A549 (cell line): ENCODE measurements at regions not wholly inside any gene's neighbourhood (a gene's known extent, or its start where the extent isn't known, plus 50 kb on each side); places are given as distances from the start of the nearest gene placed in this dataset.

ENCODE experiments used
- ATAC-seq, 2 experiments: fragments of 200-7000 bp in 1 of 2; fragments of >200 bp in 1 of 2; cut with Nextera tagmentation in 1 of 2; cut with Tn5 transposase in 1 of 2; 3 replicates each; pipeline versions ENCODE4 v1.8.0 to v1.9.1; 2018 to 2020; ENCODE audit warnings: mild to moderate bottlenecking in 1 of 2, moderate library complexity in 1 of 2
- CTCF ChIA-PET: fragments of 300-600 bp; sonication (Branson Sonifier 250); formaldehyde crosslinking; extraction: SDS; loops from one replicate; lab custom pipeline; 2021; ENCODE audit warnings: antibody characterized with exemption, inconsistent platforms; lab: Yijun Ruan, JAX
- POLR2A ChIA-PET: fragments of 350-600 bp; formaldehyde crosslinking; extraction: SDS; loops from one replicate; lab custom pipeline; 2021; ENCODE audit warnings: antibody characterized with exemption, inconsistent platforms; lab: Yijun Ruan, JAX
- DNase-seq, 2 experiments: peaks; one replicate each; pipeline versions ENCODE4 v3.0.0 to v3.0.0-alpha.2; 2011 to 2016; ENCODE audit warnings: low read depth in 1 of 2, low spot score in 1 of 2
- FAIRE-seq: peaks from 2 replicates; lab custom pipeline; 2011; peaks lifted over from hg19 to GRCh38; lab: Jason Lieb, UNC
- H3K27ac ChIP-seq, 2 experiments: fragments of >200 bp; sonication (Bioruptor Twin); formaldehyde crosslinking; 3 replicates each; pipeline ENCODE4 v1.5.1; 2016 to 2017
- H3K4me1 ChIP-seq: fragments of >200 bp; sonication (Bioruptor Twin); formaldehyde crosslinking; 3 replicates; pipeline ENCODE4 v1.6.1; 2016
- H3K4me2 ChIP-seq: fragments of >200 bp; sonication (Bioruptor Twin); formaldehyde crosslinking; 3 replicates; pipeline ENCODE4 v1.6.1; 2016
- H3K4me3 ChIP-seq: fragments of >200 bp; sonication (Bioruptor Twin); formaldehyde crosslinking; 3 replicates; pipeline ENCODE4 v1.5.1; 2016
- H3K9me3 ChIP-seq: fragments of >200 bp; sonication (Bioruptor Twin); formaldehyde crosslinking; 3 replicates; pipeline ENCODE4 v1.6.1; 2016
- BCL3 ChIP-seq: fragments of >200 bp; sonication (Bioruptor Twin); formaldehyde crosslinking; IDR thresholded peaks from 3 replicates; pipeline ENCODE4 v1.6.1; 2016
- BHLHE40 ChIP-seq: IDR thresholded peaks from 2 replicates; pipeline ENCODE4 v1.6.1; 2012; ENCODE audit warnings: low read depth, low read length, inconsistent platforms
- CBX2 ChIP-seq: fragments of 200-600 bp; sonication (generic); IDR thresholded peaks from 2 replicates; pipeline ENCODE4 v1.6.1; 2016; ENCODE audit warnings: low read depth, mild to moderate bottlenecking, borderline replicate concordance
- CHD2 ChIP-seq: fragments of 150-350 bp; IDR thresholded peaks from 2 replicates; pipeline ENCODE4 v1.6.1; 2014; ENCODE audit warnings: low read length; ENCODE audit not compliant: partially characterized antibody
- CHD4 ChIP-seq: fragments of 200-600 bp; sonication (generic); IDR thresholded peaks from 2 replicates; pipeline ENCODE4 v1.6.1; 2016; ENCODE audit warnings: antibody characterized with exemption, mild to moderate bottlenecking, borderline replicate concordance
- EP300 ChIP-seq, 2 experiments: fragments of >200 bp; sonication (Bioruptor Twin); formaldehyde crosslinking; IDR thresholded peaks; 2 replicates in 1 of 2; 3 replicates in 1 of 2; pipeline ENCODE4 v1.6.1; 2016 to 2017
- FOSB ChIP-seq: fragments of 250-450 bp; sonication (Bioruptor Pico); IDR thresholded peaks from 2 replicates; pipeline ENCODE4 v1.5.0; 2020; ENCODE audit warnings: mild to moderate bottlenecking, moderate library complexity
- FOXS1 ChIP-seq: fragments of 250-450 bp; sonication (Bioruptor Pico); IDR thresholded peaks from 2 replicates; pipeline ENCODE4 v1.5.0; 2020; ENCODE audit warnings: mild to moderate bottlenecking, moderate library complexity
- HDAC2 ChIP-seq: fragments of 200-600 bp; sonication (generic); IDR thresholded peaks from 2 replicates; pipeline ENCODE4 v1.6.1; 2016
- HES2 ChIP-seq: fragments of >200 bp; sonication (Bioruptor Twin); formaldehyde crosslinking; IDR thresholded peaks from 2 replicates; pipeline ENCODE4 v1.6.1; 2016
- HOXB13 ChIP-seq: fragments of 250-450 bp; sonication (Bioruptor Pico); IDR thresholded peaks from 2 replicates; pipeline ENCODE4 v1.5.0; 2020; ENCODE audit warnings: low read depth, mild to moderate bottlenecking, moderate library complexity
- HOXB5 ChIP-seq: fragments of 250-450 bp; sonication (Bioruptor Pico); IDR thresholded peaks from 2 replicates; pipeline ENCODE4 v1.5.0; 2020; ENCODE audit warnings: mild to moderate bottlenecking, moderate library complexity
- JUN ChIP-seq, 2 experiments: fragments of >200 bp; sonication (Bioruptor Twin); formaldehyde crosslinking; IDR thresholded peaks; 2 replicates in 1 of 2; 3 replicates in 1 of 2; pipeline ENCODE4 v1.6.1; 2016 to 2017
- MAFK ChIP-seq: fragments of 450-650 bp; IDR thresholded peaks from 2 replicates; pipeline ENCODE4 v1.6.1; 2014; ENCODE audit not compliant: partially characterized antibody
- MAX ChIP-seq: IDR thresholded peaks from 2 replicates; pipeline ENCODE4 v1.6.1; 2012
- MAZ ChIP-seq: fragments of 150-350 bp; IDR thresholded peaks from 2 replicates; pipeline ENCODE4 v1.6.1; 2014; ENCODE audit warnings: antibody characterized with exemption, low read depth, low read length, borderline replicate concordance
- NFE2L2 ChIP-seq: fragments of 150-350 bp; conservative IDR thresholded peaks from 2 replicates; pipeline ENCODE4 v1.6.1; 2014; ENCODE audit warnings: low read length
- NPAS2 ChIP-seq: fragments of 250-450 bp; sonication (Bioruptor Pico); IDR thresholded peaks from 2 replicates; pipeline ENCODE4 v1.8.0; 2022; ENCODE audit warnings: mild to moderate bottlenecking, moderate library complexity, borderline replicate concordance
- PBX3 ChIP-seq: IDR thresholded peaks from 2 replicates; pipeline ENCODE4 v1.6.1; 2012
- PHF8 ChIP-seq: fragments of 200-600 bp; sonication (generic); IDR thresholded peaks from 2 replicates; pipeline ENCODE4 v1.6.1; 2016; ENCODE audit warnings: low read depth, mild to moderate bottlenecking, antibody characterized with exemption, moderate library complexity, borderline replicate concordance
- RARB ChIP-seq: fragments of 250-450 bp; sonication (Bioruptor Pico); IDR thresholded peaks from 2 replicates; pipeline ENCODE4 v1.8.0; 2021; ENCODE audit warnings: mild to moderate bottlenecking, moderate library complexity
- ZFP36 ChIP-seq: fragments of 450-650 bp; IDR thresholded peaks from 2 replicates; pipeline ENCODE4 v1.6.1; 2014; ENCODE audit warnings: borderline replicate concordance; ENCODE audit not compliant: partially characterized antibody
- ZSCAN20 ChIP-seq: fragments of 250-450 bp; sonication (Bioruptor Pico); IDR thresholded peaks from 2 replicates; pipeline ENCODE4 v1.8.0; 2022; ENCODE audit warnings: mild to moderate bottlenecking, moderate library complexity
- WGBS: methylation state at CpG from one replicate; pipeline ENCODE4 v1.1.6; 2017; ENCODE audit errors: missing lambda C conversion rate; 5-methylcytosine and 5-hydroxymethylcytosine counted together
- TF ChIP-seq, protein P1 (sequence below): IDR thresholded peaks from 2 replicates; pipeline ENCODE4 v1.6.1; 2012; ENCODE audit warnings: low read depth, borderline replicate concordance

- TF ChIP-seq CBX2, result no peak
- peak; percentile 57 for TF ChIP-seq MAX
- TF ChIP-seq PBX3, result peak; percentile 57; the same call in 1 of the 2 replicates
- no peak for TF ChIP-seq FOSB (CRISPR knock-in tag)
- peak; percentile 91 for TF ChIP-seq NPAS2
- TF ChIP-seq MAZ, result no peak
- peak; percentile 51; the same call in 1 of the 3 replicates for TF ChIP-seq BCL3
- peak; percentile 76; the same call in 1 of the 2 replicates for TF ChIP-seq HES2
- no peak for TF ChIP-seq CHD2
- no peak for TF ChIP-seq FOXS1
- TF ChIP-seq RARB, result no peak
- TF ChIP-seq HOXB13 (CRISPR knock-in tag), result no peak; the same call in 1 of the 2 replicates
- TF ChIP-seq HDAC2, result no peak
- TF ChIP-seq, protein P1, sequence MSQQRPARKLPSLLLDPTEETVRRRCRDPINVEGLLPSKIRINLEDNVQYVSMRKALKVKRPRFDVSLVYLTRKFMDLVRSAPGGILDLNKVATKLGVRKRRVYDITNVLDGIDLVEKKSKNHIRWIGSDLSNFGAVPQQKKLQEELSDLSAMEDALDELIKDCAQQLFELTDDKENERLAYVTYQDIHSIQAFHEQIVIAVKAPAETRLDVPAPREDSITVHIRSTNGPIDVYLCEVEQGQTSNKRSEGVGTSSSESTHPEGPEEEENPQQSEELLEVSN, result no peak
- TF ChIP-seq JUN (IDR thresholded peaks at IDR 0.05), result peak; percentile 88 to 91
These were observed 285.4 kb upstream of the USP25 start (continued) for GRCh38 chr21:15444118-15444960.

- peak overlapping the region; percentile 78 for H3K4me2 ChIP-seq
- no peak for ATAC-seq
- peak overlapping the region; percentile 93 to 96 for H3K27ac ChIP-seq
- WGBS, result 77% methylated on average over 2 of the region's 2 CpGs
- H3K4me1 ChIP-seq, result peaks cover 54% of the 10 kb centered on the region
- no peak overlapping the region for H3K4me3 ChIP-seq
- no peak for TF ChIP-seq MAFK
- TF ChIP-seq MAX, result no peak
- no peak for TF ChIP-seq HOXB5
- TF ChIP-seq BHLHE40, result no peak
- no peak for TF ChIP-seq NFE2L2
- TF ChIP-seq EP300 (IDR thresholded peaks at IDR 0.05), result no peak
- TF ChIP-seq RARB, result no peak
- TF ChIP-seq FOSB (CRISPR knock-in tag), result no peak
- no peak for TF ChIP-seq CBX2
- no peak for TF ChIP-seq FOXS1
- TF ChIP-seq HES2, result no peak
- no peak for TF ChIP-seq CHD4
- no peak for TF ChIP-seq PHF8
- TF ChIP-seq ZSCAN20 (CRISPR knock-in tag), result no peak
- TF ChIP-seq JUN (IDR thresholded peaks at IDR 0.05), result no peak
- TF ChIP-seq ZFP36, result no peak
- TF ChIP-seq HOXB13 (CRISPR knock-in tag), result no peak
- no peak for FAIRE-seq
- no peak for DNase-seq
- CTCF ChIA-PET, result interaction anchor here (1.3 kb wide), 1 partner anchor 37 kb away, joined by 4 read pairs; no protein-coding TSS in a partner anchor
- peaks cover 17% of the 10 kb centered on the region; the same call in 2 of the 3 replicates for H3K9me3 ChIP-seq
- POLR2A ChIA-PET, result interaction anchor here (1.5 kb wide), 1 partner anchor 380 kb away, joined by 10 read pairs; the partner anchor contains the start of gene NRIP1
These were observed 284.5 kb upstream of the USP25 start for GRCh38 chr21:15445327-15445726.
